Colon (tissue), 2 donors: ENCODE measurements at regions not wholly inside any gene's neighbourhood (a gene's known extent, or its start where the extent isn't known, plus 50 kb on each side); places are given as distances from the start of the nearest gene placed in this dataset.

ENCODE experiments used
- FAIRE-seq: peaks from 2 replicates; lab custom pipeline; 2012; peaks lifted over from hg19 to GRCh38; lab: Jason Lieb, UNC
- donor health status: control.
- donor health status: control.

DNA sequence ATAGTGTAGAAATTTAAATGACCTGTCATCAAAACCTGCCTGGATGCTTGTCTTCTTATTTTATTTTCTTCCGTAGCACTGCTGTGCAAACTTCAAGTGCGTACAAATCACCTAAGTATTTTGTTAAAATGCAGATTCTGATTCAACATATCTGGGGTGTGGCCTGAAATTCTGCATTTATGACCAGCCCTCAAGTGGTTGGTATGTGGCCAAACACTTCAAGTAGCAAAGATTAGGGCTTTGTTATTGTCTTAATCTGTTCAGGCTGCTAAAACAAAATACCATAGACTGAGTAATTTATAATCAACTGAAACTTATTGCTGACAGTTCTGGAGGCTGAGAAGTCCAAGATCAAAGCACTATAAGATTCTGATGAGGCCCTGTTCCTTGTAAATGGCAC lies 97.6 kb upstream of the LRRC3B start:
- no peak for FAIRE-seq

DNA sequence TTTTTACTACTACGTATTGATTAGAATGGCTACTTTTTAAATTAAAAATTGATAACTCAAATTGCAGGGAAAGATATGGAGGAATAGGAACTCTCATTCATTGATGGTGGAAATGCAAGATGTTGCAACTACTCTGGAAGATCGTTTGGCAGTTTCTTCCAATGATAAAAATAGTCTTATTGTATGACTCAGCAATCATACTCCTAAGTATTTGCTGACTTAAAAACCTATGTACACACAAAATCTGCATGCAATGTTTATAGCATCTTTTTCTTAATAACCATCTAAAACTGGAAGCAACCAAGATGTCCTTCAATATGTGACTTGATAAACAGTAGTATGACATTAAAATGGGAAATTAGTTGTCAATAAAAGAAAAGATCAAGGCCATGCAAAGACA lies 87.4 kb upstream of the LRRC3B start:
- FAIRE-seq, result no peak

DNA sequence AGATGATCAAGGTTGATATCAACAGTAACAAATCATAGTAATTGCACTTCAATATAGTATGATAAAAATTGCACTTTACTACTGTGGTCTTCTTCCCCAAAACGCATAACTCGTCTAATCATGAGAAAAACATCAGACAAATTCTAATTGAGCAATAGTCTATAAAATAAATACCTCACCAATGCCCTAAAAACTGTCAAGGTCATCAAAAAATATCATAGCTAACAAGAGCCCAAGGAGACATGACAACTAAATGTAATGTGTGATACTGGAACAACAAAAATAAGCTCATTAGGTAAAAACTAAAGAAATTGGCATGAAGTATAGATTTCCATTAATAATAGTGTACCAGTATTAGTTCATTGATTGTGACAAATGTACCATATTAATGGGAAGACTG lies 85.6 kb upstream of the LRRC3B start:
- no peak for FAIRE-seq

DNA sequence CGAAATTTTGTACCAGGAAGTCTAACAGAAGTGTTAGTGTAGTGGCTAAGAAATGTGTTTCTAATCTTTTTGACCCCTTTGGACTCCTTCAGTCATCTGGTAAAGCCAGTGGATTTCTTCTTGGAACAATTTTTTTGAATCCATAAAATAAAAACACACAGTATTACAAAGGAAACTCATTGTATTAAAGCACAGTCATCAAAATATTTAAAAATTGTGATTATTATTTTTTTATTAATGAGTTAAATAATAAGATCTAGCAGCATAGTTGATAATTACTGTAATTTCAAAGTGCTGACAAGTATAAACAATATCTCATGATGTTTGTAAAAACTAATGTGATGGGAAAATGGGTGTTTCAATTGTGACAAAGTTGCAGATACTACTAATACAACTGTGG lies 72.2 kb upstream of the LRRC3B start:
- FAIRE-seq, result no peak

DNA sequence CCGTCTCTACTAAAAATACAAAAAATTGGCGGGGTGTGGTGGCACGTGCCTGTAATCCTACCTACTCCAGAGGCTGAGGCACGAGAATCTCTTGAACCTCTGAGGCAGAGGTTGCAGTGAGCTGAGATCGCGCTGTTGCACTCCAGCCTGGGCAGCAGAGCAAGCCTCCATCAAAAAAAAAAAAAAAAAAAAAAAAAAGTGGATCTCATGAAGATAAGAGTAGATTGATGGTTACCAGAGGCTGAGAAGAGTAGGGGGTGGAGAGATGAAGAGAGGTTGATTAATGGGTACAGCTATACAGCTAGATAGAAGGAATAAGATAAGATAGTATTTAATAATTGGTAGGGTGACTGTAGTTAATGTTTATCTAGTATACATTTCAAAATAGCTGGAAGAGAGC lies 65.9 kb upstream of the LRRC3B start:
- no peak for FAIRE-seq

DNA sequence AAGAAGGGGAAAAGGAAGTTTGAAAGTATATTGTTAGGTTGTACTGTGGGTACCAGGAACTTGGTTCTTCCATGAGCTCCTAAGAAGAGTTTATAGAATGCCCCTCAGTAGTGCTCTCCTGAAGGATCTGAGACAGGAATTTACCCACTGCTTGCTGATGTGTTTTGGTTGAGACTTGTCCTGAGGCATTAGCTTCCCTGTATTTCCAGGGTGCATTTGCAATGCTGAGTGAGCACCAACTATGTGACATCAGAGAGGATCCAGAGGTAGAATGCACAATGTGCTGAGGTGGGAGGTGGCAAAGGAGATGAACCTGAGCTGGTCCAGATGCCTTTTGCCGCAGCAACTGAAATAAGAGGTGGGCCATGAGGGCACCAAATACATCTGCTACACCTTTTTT lies 64.3 kb upstream of the LRRC3B start:
- FAIRE-seq, result no peak

DNA sequence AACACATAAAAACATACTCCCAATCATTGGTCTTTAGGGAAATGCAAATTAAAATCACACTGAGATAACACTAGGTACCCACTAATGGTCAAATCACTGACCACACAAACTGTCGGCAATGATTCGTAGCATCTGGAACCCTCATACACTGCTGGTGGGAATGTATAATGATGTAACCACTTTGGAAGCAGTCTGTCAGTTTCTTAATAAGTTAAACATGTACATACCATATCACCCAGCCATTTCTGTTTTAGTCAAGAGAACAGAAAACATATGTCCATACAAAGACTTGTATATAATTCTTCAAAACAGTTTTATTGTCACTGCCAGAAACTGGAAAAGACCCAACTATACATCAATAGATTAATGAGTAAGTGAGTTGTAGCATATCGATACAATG lies 63.3 kb upstream of the LRRC3B start:
- FAIRE-seq, result no peak

DNA sequence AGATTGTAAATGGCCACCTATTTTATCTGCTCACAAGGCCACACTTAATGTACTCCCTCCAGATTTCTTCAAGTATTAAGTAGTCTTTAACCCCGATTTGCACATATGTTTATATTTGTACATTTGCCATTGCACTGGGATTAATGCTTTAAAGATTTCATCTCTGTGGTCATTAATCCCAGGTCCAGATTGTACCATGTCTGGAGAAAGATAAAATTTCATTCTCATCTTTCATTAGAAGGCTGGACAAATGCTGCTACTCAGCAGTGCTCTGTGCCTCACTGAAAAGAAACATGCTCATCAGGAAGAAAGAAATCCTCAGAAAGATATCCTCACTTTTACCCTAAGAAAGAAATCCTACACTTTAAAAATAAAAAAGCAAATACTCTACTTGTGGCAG lies 62.5 kb upstream of the LRRC3B start:
- no peak for FAIRE-seq

DNA sequence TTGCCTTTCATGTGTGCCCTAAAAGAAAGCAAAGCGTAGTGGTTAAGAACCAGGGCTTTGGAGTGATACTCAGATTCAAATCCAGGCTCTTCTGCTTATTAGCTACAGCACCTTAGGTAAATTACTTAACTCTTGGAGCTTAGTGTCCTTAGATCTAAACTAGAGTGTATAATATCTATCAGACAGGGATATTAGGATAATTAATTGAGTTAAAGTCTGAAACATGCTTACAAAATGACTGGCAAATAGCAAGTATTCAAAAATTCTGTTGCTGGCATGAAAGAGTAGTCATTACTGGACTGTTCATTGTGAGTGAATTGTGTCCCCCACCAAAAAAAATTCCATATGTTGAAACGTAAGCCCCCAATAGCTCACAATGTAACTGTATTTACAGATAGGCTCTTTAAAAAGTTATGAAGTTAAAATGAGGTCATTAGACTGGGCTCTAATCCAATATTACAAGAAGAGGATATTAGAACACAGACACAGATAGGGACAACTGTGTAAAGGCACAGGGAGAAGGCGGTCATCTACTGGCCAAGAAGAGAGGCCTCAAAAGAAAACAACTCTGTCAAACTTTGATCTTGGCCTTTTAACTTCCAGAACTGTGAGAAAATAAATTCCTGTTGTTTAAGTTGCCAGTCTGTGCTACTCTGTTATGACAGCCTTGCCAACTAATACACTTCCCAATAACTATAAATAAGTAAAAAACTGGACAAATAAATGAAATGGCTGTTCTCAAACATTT lies 60.4 kb upstream of the LRRC3B start:
- FAIRE-seq, result no peak
